Nucleus accumbens (tissue), 56 donors: ENCODE measurements at regions not wholly inside any gene's neighbourhood (a gene's known extent, or its start where the extent isn't known, plus 50 kb on each side); places are given as distances from the start of the nearest gene placed in this dataset.

Source experiments
- DNase-seq, 56 donors: peaks; one replicate each; lab custom pipeline; 2025; lab: John Stamatoyannopoulos, UW

DNA sequence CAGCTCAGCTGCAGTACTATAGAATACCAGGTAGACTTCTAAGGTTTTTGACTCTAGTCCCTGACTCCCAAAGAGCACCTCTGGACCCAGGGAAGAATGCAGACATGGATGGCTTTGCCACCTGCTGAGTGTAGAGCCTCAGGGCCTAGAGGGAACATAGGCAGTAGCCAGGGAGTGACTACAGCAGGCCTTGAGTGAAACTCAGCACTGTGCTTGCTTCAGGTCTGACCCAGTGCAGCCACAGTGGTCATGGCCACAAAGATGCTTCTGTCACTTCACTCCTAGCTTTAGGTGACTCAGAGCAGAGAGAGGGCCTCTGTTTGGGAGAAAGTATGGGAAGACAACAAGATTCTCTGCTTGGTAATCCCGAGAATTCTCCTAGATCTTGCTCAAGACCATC is 162.2 kb upstream of the ITGA4 start:
- no peak for DNase-seq

- DNase-seq = no peak
Measured at GRCh38 chr2:181300600-181301291, 156.4 kb upstream of the ITGA4 start.

DNA sequence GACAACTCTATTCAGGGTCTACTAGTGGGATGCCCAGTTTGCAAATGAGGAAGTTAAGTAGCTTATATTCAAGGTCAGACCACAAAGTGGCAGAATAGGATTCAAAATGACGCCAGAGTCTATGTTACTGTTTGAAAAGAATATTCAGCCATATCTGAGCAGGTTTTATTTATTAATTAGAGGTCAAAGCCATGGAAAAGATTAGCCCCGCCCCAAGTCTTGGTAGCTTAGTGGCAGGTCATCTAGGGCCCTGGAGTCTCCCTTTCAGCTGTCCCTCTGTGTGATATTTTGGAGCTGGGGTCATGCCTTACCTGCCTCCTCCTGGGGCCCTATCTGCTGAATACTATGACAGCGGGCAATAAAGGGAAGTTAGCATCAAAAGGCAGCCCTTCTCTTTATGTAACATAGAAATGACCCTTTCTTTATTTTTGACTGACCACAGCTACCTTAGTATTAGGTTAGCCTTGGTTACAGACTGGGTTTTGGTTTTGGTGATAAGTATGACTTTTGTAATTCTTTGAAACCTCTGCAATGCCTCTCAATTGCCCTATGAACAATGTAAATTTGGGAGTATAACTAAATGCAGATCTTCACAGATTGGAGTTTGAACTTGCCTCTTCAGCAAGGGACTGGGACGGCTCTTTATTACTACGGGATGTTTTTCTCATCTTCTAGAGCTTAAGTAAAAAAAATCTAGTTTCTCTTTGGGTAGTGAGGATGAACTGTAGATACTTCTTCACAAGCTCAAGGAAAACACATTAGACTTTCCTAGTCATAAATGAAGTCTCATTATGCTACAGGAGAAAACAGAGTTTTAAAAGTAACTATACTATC is 153.0 kb upstream of the ITGA4 start:
- DNase-seq = no peak

GRCh38 chr2:181305301-181306123 is 151.7 kb upstream of the ITGA4 start:
- no peak for DNase-seq

- DNase-seq = no peak
Measured at GRCh38 chr2:181306785-181307184, 150.4 kb upstream of the ITGA4 start.

- no peak for DNase-seq
Measured at GRCh38 chr2:181307203-181307991, 149.8 kb upstream of the ITGA4 start.

GRCh38 chr2:181308766-181309515 is 148.2 kb upstream of the ITGA4 start:
- DNase-seq = no peak

DNA sequence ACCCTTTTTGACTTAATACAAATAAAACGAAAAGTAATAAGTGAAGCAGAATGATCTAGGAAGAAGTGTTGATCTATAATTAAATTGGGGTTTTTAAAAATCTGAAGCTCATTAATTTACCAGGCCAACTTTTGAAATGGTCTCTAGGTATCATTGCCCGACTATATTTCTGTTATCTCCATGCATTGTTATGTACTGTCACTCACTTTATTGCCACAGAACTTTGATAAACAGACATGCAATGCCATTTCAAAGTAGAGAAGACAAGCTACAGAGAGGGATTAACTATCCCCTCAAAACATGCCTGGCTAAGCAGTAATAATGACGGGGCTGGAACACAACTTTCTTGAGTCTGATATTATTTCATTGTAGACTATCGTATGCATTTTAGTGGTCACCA is 147.6 kb upstream of the ITGA4 start:
- no peak for DNase-seq

DNA sequence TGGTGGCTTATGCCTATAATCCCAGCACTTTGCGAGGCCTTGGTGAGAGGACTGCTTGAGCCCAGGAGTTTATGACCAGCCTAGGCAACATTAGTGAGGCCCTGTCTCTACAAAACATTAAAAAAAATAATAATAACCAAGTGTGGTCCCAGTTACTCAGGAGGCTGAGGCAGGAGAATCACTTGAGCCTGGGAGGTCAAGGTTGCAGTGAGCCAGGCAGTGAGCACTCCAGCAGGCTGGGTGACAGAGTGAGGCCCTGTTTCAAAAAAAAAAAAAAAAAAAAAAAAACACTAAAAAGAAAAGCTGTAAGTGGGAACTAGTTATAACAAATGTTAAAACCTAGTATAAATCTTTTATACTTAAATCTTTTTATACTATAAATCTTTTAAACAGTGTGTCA is 146.2 kb upstream of the ITGA4 start:
- DNase-seq = no peak

DNA sequence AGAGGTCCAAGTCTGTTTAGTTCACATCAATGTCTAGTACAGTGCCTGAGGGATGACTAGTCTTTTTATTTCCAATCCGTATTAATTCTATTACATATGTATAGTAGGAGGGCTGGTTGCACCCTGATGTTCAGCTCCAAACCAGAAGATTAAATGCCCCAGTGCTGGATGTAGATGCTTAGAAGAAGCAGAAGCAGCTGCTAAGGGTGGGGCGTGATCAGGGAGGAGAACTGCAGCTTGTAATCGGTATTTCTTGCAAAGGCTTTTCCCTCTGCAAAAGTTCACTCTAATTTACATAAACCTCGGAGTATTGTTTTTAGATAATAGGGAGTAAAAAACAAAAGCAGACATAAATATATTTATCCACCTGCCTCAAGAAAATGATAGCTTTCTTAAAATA is 145.3 kb upstream of the ITGA4 start:
- DNase-seq = no peak

DNA sequence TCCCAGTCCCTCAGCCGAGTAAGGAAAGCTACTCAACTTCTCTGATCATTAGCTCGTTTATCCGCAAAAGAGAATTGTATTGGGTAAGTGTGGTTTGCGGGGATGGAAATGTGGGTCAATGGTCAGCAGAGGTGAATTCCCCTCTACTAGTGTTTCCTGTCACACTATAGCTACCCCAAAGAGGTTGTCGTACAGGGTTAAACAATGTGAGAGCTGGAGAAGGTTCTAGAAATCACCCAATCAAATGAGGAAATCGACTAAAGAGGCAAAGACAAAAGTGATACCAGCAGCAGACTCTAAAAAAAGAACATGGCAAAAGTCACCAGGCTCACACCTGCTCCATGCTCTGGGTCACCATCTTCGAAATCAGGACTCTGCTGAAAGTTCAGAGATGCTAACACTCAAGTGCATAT is 144.7 kb upstream of the ITGA4 start:
- no peak for DNase-seq

DNA sequence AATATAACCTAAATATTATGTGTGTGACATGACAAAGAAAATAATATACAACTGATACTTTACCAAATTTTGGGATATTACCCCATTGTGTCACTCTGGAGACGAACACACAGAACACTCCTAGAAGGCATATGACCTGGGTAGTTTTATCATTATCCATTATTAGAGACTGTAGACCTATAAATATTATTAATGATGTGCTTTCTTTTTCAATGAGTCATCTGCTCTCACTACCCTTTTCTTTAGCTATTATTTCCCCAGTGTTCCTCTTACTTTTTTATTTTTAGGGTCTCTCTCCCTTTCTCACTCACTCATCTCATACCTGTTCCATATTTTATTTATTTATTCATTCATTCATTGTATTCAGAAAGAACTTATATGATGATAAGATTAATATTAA is 143.3 kb upstream of the ITGA4 start:
- no peak for DNase-seq

GRCh38 chr2:181314551-181314950 is 142.6 kb upstream of the ITGA4 start:
- no peak for DNase-seq

DNA sequence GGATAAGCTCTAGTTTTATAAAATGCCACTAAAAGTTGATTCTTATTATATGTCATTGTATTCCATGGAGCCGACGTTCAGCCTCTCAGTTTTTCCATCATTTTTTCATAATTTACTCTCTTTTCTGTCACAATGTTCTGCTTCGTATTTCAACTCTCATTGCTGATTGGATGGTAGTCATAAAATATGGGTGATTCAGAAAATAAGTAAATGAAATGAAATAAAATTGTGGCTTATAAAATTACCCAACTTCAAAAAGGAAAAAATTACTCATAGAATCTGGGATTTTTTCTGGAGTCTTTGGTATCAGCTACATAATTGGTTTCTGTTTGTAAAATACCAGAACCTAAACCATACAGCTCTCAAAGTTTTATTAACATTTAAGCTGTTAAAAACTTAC is 139.7 kb upstream of the ITGA4 start:
- DNase-seq = no peak

DNA sequence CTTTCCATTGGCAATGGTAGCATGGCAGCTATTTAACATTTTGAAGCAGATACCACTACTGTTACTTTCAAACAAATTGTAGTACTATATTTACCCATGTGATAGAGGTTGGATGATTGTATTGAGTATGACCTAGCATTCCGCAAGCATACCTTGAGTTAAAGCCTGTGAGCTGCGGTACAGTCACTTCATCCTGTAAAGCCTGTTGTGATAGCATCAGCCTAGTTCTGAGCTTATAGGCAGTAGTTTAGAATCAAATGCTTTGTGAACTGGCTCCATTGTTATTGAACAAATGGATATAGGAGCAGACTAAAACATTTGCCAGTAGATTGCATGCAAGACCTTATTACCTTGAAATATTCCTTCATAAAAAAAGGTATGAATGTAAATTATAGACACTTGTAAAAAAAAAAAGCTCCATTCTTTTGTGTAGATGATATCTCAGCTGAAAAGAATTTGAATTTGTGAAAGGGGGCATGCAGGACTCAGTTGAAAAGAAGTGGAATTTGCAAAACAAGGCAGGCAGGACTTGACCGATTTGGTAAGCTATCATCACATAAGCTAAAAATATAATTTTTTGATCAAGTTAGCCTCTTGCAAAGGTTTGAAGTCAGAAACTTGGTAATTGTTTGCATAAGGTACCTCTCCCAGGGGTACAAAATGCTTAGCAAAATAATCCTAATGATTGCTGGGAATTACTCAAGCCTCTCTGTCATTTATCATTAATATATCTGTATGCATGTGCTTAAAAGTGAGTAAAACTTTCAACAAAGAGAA is 138.5 kb upstream of the ITGA4 start:
- DNase-seq = no peak

DNA sequence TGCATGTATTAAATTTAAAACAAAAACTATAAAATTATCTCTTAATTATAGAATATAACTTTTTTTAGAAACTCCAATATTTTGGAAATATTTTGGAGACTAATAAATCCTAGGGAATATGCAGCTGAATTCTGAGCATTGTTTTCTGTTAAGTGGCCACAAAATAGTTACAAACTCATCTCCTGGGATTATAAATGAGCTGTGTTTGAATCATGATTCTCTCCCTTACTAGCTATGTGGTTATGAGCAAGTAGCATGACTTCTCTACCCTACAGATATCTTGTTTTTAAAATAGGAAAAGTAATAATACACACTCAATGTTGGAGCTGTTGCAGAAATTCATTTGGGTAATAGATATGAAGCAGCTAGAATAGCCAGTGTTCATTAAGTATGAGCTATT is 137.9 kb upstream of the ITGA4 start:
- DNase-seq = no peak

DNA sequence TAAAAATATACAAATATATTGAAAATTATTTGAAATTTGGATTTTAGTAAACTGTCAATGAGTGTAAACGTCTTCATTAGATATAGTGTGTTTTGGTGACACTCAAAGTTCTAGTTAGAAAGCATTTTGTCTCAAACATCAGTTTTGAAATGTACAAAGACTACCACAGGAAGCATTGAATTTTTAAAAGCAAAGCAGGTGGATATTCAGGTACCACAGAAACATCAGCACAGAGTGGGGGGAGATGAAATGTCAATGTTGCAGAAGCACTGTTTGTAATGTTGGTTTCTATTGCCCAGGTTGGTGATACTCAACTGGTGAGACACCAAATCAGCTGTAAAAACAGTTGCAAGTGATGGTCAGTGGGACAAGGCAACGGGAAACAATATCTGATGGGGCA is 136.5 kb upstream of the ITGA4 start:
- DNase-seq = no peak

DNA sequence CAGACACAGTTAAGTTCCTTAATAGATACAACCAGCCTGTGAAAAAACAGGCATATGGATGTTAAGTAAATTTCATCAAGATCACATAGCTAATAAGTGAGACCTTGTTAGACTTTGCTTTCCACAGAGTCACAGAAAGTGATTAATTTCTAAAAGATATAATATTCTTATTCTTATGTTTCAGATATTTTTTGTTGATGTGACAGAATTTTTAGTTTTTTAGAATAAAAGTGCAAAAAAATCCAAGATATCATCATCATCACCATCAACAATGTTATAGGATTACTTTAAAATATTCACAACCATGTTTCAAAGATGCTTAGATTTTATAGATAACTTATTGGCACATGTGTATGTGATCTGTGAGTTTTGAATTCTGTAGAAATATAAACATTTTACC is 132.3 kb upstream of the ITGA4 start:
- DNase-seq = no peak

GRCh38 chr2:181326661-181327060 is 130.5 kb upstream of the ITGA4 start:
- DNase-seq = no peak
